Hepatocyte (in vitro differentiated cells): ENCODE measurements at regions not wholly inside any gene's neighbourhood (a gene's known extent, or its start where the extent isn't known, plus 50 kb on each side); places are given as distances from the start of the nearest gene placed in this dataset.

ENCODE experiments used
- DNase-seq: peaks from one replicate; pipeline ENCODE4 v3.0.0-alpha.2; 2016; ENCODE audit warnings: low spot score
- H2AFZ ChIP-seq: fragments of 200-600 bp; sonication (generic); 2 replicates; pipeline ENCODE4 v1.6.0; 2016; ENCODE audit warnings: antibody characterized with exemption, mild to moderate bottlenecking
- H3K27ac ChIP-seq: fragments of 200-600 bp; sonication (generic); 2 replicates; pipeline ENCODE4 v1.5.1; 2016; ENCODE audit warnings: mild to moderate bottlenecking
- H3K27me3 ChIP-seq: fragments of 200-600 bp; sonication (generic); 2 replicates; pipeline ENCODE4 v1.6.1; 2016
- H3K36me3 ChIP-seq: fragments of 200-600 bp; sonication (generic); replicated peaks from 2 replicates; pipeline ENCODE4 v1.5.1; 2016; ENCODE audit warnings: low read depth; ENCODE audit not compliant: insufficient read depth
- H3K4me1 ChIP-seq: fragments of 200-600 bp; sonication (generic); 2 replicates; pipeline ENCODE4 v1.5.1; 2016; ENCODE audit warnings: mild to moderate bottlenecking, moderate library complexity; ENCODE audit not compliant: insufficient read depth
- H3K4me2 ChIP-seq: fragments of 200-600 bp; sonication (generic); 2 replicates; pipeline ENCODE4 v1.6.0; 2016
- H3K4me3 ChIP-seq: fragments of 200-600 bp; sonication (generic); 2 replicates; pipeline ENCODE4 v1.5.1; 2016; ENCODE audit warnings: mild to moderate bottlenecking
- H3K79me2 ChIP-seq: fragments of 200-600 bp; sonication (generic); 2 replicates; pipeline ENCODE4 v1.6.0; 2017; ENCODE audit warnings: mild to moderate bottlenecking
- H3K9me2 ChIP-seq: fragments of 200-600 bp; sonication (generic); replicated peaks from 2 replicates; pipeline ENCODE4 v1.6.0; 2017; ENCODE audit warnings: mild to moderate bottlenecking; ENCODE audit not compliant: insufficient read depth
- H3K9me3 ChIP-seq: fragments of 200-600 bp; sonication (generic); 2 replicates; pipeline ENCODE4 v1.5.1; 2016; ENCODE audit warnings: low read depth, mild to moderate bottlenecking
- H4K20me1 ChIP-seq: fragments of 200-600 bp; sonication (generic); 2 replicates; pipeline ENCODE4 v1.6.0; 2016; ENCODE audit warnings: mild to moderate bottlenecking; ENCODE audit not compliant: insufficient read depth, poor library complexity, severe bottlenecking
- CTCF ChIP-seq: fragments of 200-600 bp; sonication (generic); IDR thresholded peaks from 2 replicates; pipeline ENCODE4 v1.5.1; 2016; ENCODE audit warnings: antibody characterized with exemption, mild to moderate bottlenecking; ENCODE audit not compliant: poor library complexity
- EZH2 ChIP-seq: fragments of 200-600 bp; sonication (generic); IDR thresholded peaks from 2 replicates; pipeline ENCODE4 v1.6.1; 2016; ENCODE audit warnings: antibody characterized with exemption, mild to moderate bottlenecking, borderline replicate concordance
- EZH2phosphoT487 ChIP-seq: fragments of 200-600 bp; sonication (generic); IDR thresholded peaks from one replicate; pipeline ENCODE4 v1.6.1; 2018; ENCODE audit warnings: antibody characterized with exemption, mild to moderate bottlenecking, low read depth, moderate library complexity; ENCODE audit not compliant: unreplicated experiment, severe bottlenecking
- WGBS: methylation state at CpG from one replicate; pipeline ENCODE4 v1.1.6; 2016; ENCODE audit warnings: low lambda C conversion rate; ENCODE audit errors: missing lambda C conversion rate; 5-methylcytosine and 5-hydroxymethylcytosine counted together

DNA sequence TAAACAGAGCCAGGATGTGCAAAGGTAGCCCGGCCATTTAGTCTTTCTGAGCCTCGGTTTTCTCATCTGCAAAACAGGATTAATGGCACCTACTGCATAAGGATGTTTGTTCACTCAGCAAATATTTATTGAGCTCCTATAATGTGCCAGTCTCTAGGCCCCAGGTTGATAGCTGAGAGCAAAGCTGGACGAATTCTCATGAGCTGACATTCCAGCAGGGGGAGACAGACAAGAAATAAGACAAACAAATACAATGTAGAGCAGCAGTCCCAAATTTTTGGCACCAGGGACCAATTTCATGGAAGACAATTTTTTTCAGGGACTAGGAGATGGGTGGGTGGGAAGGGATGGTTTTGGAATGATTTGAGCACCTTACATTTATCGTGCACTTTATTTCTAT, 74.3 kb upstream of the PAX7 start:
- no peaks in the 10 kb centered on the region for H3K9me2 ChIP-seq
- no peak for DNase-seq
- no peak overlapping the region for H2AFZ ChIP-seq
- 49% methylated on average over 4 of the region's 4 CpGs for WGBS
- no peaks in the 10 kb centered on the region for H3K9me3 ChIP-seq
- H3K27me3 ChIP-seq: peaks cover 41% of the 10 kb centered on the region
- no peak overlapping the region for H3K4me3 ChIP-seq
- H3K4me1 ChIP-seq: no peaks in the 10 kb centered on the region
- H3K79me2 ChIP-seq: no peaks in the 10 kb centered on the region
- no peaks in the 10 kb centered on the region for H4K20me1 ChIP-seq
- no peak for TF ChIP-seq EZH2
- TF ChIP-seq CTCF: peak; percentile 37
- H3K27ac ChIP-seq: no peak overlapping the region
- H3K4me2 ChIP-seq: no peak overlapping the region
- H3K36me3 ChIP-seq: no peaks in the 10 kb centered on the region

GRCh38 chr1:18557621-18558465, 72.8 kb upstream of the PAX7 start:
- H3K9me2 ChIP-seq: no peaks in the 10 kb centered on the region
- H3K27ac ChIP-seq: no peak overlapping the region
- H3K4me2 ChIP-seq: peak overlapping the region; percentile 37
- H3K27me3 ChIP-seq: peaks cover 42% of the 10 kb centered on the region
- DNase-seq: peak; percentile 60
- no peaks in the 10 kb centered on the region for H3K36me3 ChIP-seq
- H4K20me1 ChIP-seq: no peaks in the 10 kb centered on the region
- H2AFZ ChIP-seq: no peak overlapping the region
- H3K4me3 ChIP-seq: no peak overlapping the region
- no peak for TF ChIP-seq CTCF
- no peak for TF ChIP-seq EZH2phosphoT487
- no peak for TF ChIP-seq EZH2
- H3K79me2 ChIP-seq: no peaks in the 10 kb centered on the region
- no peaks in the 10 kb centered on the region for H3K4me1 ChIP-seq
- no peaks in the 10 kb centered on the region for H3K9me3 ChIP-seq
- WGBS: 2% methylated on average over 26 of the region's 29 CpGs

DNA sequence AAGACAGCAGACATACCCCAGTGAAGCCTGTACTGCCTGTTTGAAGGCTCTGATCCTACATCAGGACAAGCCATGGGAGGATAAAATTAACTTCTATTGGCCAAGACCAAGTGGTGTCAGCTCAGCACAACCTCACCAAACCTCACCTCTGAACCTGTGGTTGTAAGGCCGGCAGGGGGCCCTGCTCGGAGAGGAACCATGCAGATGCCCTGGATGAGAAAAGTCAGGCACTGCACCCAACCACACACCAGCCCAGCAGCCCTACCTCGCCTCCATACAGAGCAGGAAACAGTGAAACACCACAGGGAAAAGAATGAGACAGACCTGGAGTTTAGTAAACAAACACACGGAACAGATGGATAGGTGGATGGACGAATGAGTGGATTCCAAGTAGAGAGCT, 70.0 kb upstream of the PAX7 start:
- Histone ChIP-seq H3K27me3 (peaks cover 55% of the 10 kb centered on the region), H2AFZ (no peak overlapping the region), H3K4me3 (no peak overlapping the region), H3K9me2 (no peaks in the 10 kb centered on the region), H3K4me1 (no peaks in the 10 kb centered on the region), H3K9me3 (no peaks in the 10 kb centered on the region), H3K4me2 (no peak overlapping the region), H3K79me2 (no peaks in the 10 kb centered on the region), H3K27ac (no peak overlapping the region), H4K20me1 (no peaks in the 10 kb centered on the region), H3K36me3 (no peaks in the 10 kb centered on the region)
- 64% methylated on average over 5 of the region's 5 CpGs for WGBS
- DNase-seq: no peak
- TF ChIP-seq EZH2phosphoT487 (no peak), CTCF (no peak), EZH2 (no peak)
